ENCODE measurements at regions not wholly inside any gene's neighbourhood (a gene's known extent, or its start where the extent isn't known, plus 50 kb on each side); places are given as distances from the start of the nearest gene placed in this dataset.

- no peak overlapping the region for H4K91ac ChIP-seq (ENCODE audit: low read depth, low read length)
- no peak overlapping the region for H3K14ac ChIP-seq (ENCODE audit: low read length)
- no peak overlapping the region for H3K27ac ChIP-seq (ENCODE audit: low read depth, low read length)
- no peak overlapping the region for H3K23ac ChIP-seq (ENCODE audit: low read length)
- no peak overlapping the region for H3K4me3 ChIP-seq (ENCODE audit: low read depth, low read length)
- H2BK5ac ChIP-seq (ENCODE audit: low read depth, low read length, poor library complexity), result no peak overlapping the region
- H2AK5ac ChIP-seq (ENCODE audit: low read length), result no peak overlapping the region
- no peaks in the 10 kb centered on the region for H3K36me3 ChIP-seq (ENCODE audit: control insufficient read depth in 1 of 2, insufficient read depth in 2 of 2, low read length in 2 of 2)
- no peak overlapping the region for H2AFZ ChIP-seq (ENCODE audit: insufficient read depth, low read length, poor library complexity)
- no peaks in the 10 kb centered on the region for H3K27me3 ChIP-seq (ENCODE audit: insufficient read depth, low read length)
- no peaks in the 10 kb centered on the region for H3K4me1 ChIP-seq (ENCODE audit: control insufficient read depth in 1 of 2, insufficient read depth in 2 of 2, low read length in 2 of 2)
- no peak overlapping the region for H3K4me2 ChIP-seq (ENCODE audit: low read length)
- H2BK12ac ChIP-seq (ENCODE audit: low read length), result no peak overlapping the region
- WGBS (ENCODE audit: extremely low coverage, insufficient coverage, insufficient read length), result no CpG with 5 or more reads among the region's 2 CpGs
- H2BK120ac ChIP-seq (ENCODE audit: insufficient read depth, low read length, poor library complexity), result no peak overlapping the region
- H4K8ac ChIP-seq (ENCODE audit: low read depth, low read length), result no peak overlapping the region
- H3K79me2 ChIP-seq (ENCODE audit: control insufficient read depth, insufficient read depth, low read length, poor library complexity), result no peaks in the 10 kb centered on the region
- DNase-seq, result no peak
- no peaks in the 10 kb centered on the region for H3K79me1 ChIP-seq (ENCODE audit: low read length)
- no peak overlapping the region for H4K12ac ChIP-seq (ENCODE audit: low read depth, low read length)
- H3K18ac ChIP-seq (ENCODE audit: low read length), result no peak overlapping the region
- H3K4ac ChIP-seq (ENCODE audit: low read depth, low read length), result no peak overlapping the region
- H3K9me3 ChIP-seq (ENCODE audit: insufficient read depth, low read depth, low read length), result no peaks in the 10 kb centered on the region
- H3K9ac ChIP-seq (ENCODE audit: low read length), result no peak overlapping the region
Observed at GRCh38 chr11:112744041-112744440, 217.2 kb upstream of the NCAM1 start.

GRCh38 chr11:112745973-112746372 is 215.2 kb upstream of the NCAM1 start:
- H3K9me3 ChIP-seq (ENCODE audit: insufficient read depth, low read depth, low read length), result no peaks in the 10 kb centered on the region
- H3K4me3 ChIP-seq (ENCODE audit: low read depth, low read length), result no peak overlapping the region
- H3K4ac ChIP-seq (ENCODE audit: low read depth, low read length), result no peak overlapping the region
- no peak overlapping the region for H3K14ac ChIP-seq (ENCODE audit: low read length)
- no peak overlapping the region for H2BK5ac ChIP-seq (ENCODE audit: low read depth, low read length, poor library complexity)
- H3K79me1 ChIP-seq (ENCODE audit: low read length), result no peaks in the 10 kb centered on the region
- H3K36me3 ChIP-seq (ENCODE audit: control insufficient read depth in 1 of 2, insufficient read depth in 2 of 2, low read length in 2 of 2), result no peaks in the 10 kb centered on the region
- H3K27ac ChIP-seq (ENCODE audit: low read depth, low read length), result no peak overlapping the region
- WGBS (ENCODE audit: extremely low coverage, insufficient coverage, insufficient read length), result 100% methylated on average over 1 of the region's 6 CpGs
- no peak overlapping the region for H4K12ac ChIP-seq (ENCODE audit: low read depth, low read length)
- no peak overlapping the region for H4K8ac ChIP-seq (ENCODE audit: low read depth, low read length)
- no peaks in the 10 kb centered on the region for H3K27me3 ChIP-seq (ENCODE audit: insufficient read depth, low read length)
- H2AK5ac ChIP-seq (ENCODE audit: low read length), result no peak overlapping the region
- H2BK12ac ChIP-seq (ENCODE audit: low read length), result no peak overlapping the region
- DNase-seq, result no peak
- H3K9ac ChIP-seq (ENCODE audit: low read length), result no peak overlapping the region
- no peak overlapping the region for H4K91ac ChIP-seq (ENCODE audit: low read depth, low read length)
- H3K79me2 ChIP-seq (ENCODE audit: control insufficient read depth, insufficient read depth, low read length, poor library complexity), result no peaks in the 10 kb centered on the region
- H2BK120ac ChIP-seq (ENCODE audit: insufficient read depth, low read length, poor library complexity), result no peak overlapping the region
- no peak overlapping the region for H3K4me2 ChIP-seq (ENCODE audit: low read length)
- no peak overlapping the region for H2AFZ ChIP-seq (ENCODE audit: insufficient read depth, low read length, poor library complexity)
- H3K18ac ChIP-seq (ENCODE audit: low read length), result no peak overlapping the region
- H3K4me1 ChIP-seq (ENCODE audit: control insufficient read depth in 1 of 2, insufficient read depth in 2 of 2, low read length in 2 of 2), result no peaks in the 10 kb centered on the region
- H3K23ac ChIP-seq (ENCODE audit: low read length), result no peak overlapping the region

GRCh38 chr11:112748252-112748651 is 213.0 kb upstream of the NCAM1 start:
- Histone ChIP-seq H2BK12ac (ENCODE audit: low read length) (no peak overlapping the region), H3K9me3 (ENCODE audit: insufficient read depth, low read depth, low read length) (no peaks in the 10 kb centered on the region), H3K23ac (ENCODE audit: low read length) (no peak overlapping the region), H3K27me3 (ENCODE audit: insufficient read depth, low read length) (no peaks in the 10 kb centered on the region), H3K4ac (ENCODE audit: low read depth, low read length) (no peak overlapping the region), H3K27ac (ENCODE audit: low read depth, low read length) (no peak overlapping the region), H3K9ac (ENCODE audit: low read length) (no peak overlapping the region), H4K8ac (ENCODE audit: low read depth, low read length) (no peak overlapping the region), H3K4me1 (ENCODE audit: control insufficient read depth in 1 of 2, insufficient read depth in 2 of 2, low read length in 2 of 2) (no peaks in the 10 kb centered on the region), H3K14ac (ENCODE audit: low read length) (no peak overlapping the region), H3K36me3 (ENCODE audit: control insufficient read depth in 1 of 2, insufficient read depth in 2 of 2, low read length in 2 of 2) (no peaks in the 10 kb centered on the region), H3K18ac (ENCODE audit: low read length) (no peak overlapping the region), H2AFZ (ENCODE audit: insufficient read depth, low read length, poor library complexity) (no peak overlapping the region), H2AK5ac (ENCODE audit: low read length) (no peak overlapping the region), H2BK120ac (ENCODE audit: insufficient read depth, low read length, poor library complexity) (no peak overlapping the region), H3K79me1 (ENCODE audit: low read length) (no peaks in the 10 kb centered on the region), H2BK5ac (ENCODE audit: low read depth, low read length, poor library complexity) (no peak overlapping the region), H3K4me2 (ENCODE audit: low read length) (no peak overlapping the region), H4K12ac (ENCODE audit: low read depth, low read length) (no peak overlapping the region), H4K91ac (ENCODE audit: low read depth, low read length) (no peak overlapping the region), H3K4me3 (ENCODE audit: low read depth, low read length) (no peak overlapping the region), H3K79me2 (ENCODE audit: control insufficient read depth, insufficient read depth, low read length, poor library complexity) (no peaks in the 10 kb centered on the region)
- no CpG with 5 or more reads among the region's 5 CpGs for WGBS (ENCODE audit: extremely low coverage, insufficient coverage, insufficient read length)
- DNase-seq, result no peak

- Histone ChIP-seq H3K23ac (ENCODE audit: low read length) (no peak overlapping the region), H3K4ac (ENCODE audit: low read depth, low read length) (no peak overlapping the region), H3K27ac (ENCODE audit: low read depth, low read length) (no peak overlapping the region), H4K8ac (ENCODE audit: low read depth, low read length) (no peak overlapping the region), H3K4me1 (ENCODE audit: control insufficient read depth in 1 of 2, insufficient read depth in 2 of 2, low read length in 2 of 2) (no peaks in the 10 kb centered on the region), H3K36me3 (ENCODE audit: control insufficient read depth in 1 of 2, insufficient read depth in 2 of 2, low read length in 2 of 2) (no peaks in the 10 kb centered on the region), H4K12ac (ENCODE audit: low read depth, low read length) (no peak overlapping the region), H3K4me2 (ENCODE audit: low read length) (no peak overlapping the region), H3K9ac (ENCODE audit: low read length) (no peak overlapping the region), H2BK120ac (ENCODE audit: insufficient read depth, low read length, poor library complexity) (no peak overlapping the region), H3K79me2 (ENCODE audit: control insufficient read depth, insufficient read depth, low read length, poor library complexity) (no peaks in the 10 kb centered on the region), H3K27me3 (ENCODE audit: insufficient read depth, low read length) (no peaks in the 10 kb centered on the region), H3K9me3 (ENCODE audit: insufficient read depth, low read depth, low read length) (no peaks in the 10 kb centered on the region), H2AK5ac (ENCODE audit: low read length) (no peak overlapping the region), H2AFZ (ENCODE audit: insufficient read depth, low read length, poor library complexity) (no peak overlapping the region), H3K18ac (ENCODE audit: low read length) (no peak overlapping the region), H2BK12ac (ENCODE audit: low read length) (no peak overlapping the region), H4K91ac (ENCODE audit: low read depth, low read length) (no peak overlapping the region), H3K14ac (ENCODE audit: low read length) (no peak overlapping the region), H3K79me1 (ENCODE audit: low read length) (no peaks in the 10 kb centered on the region), H3K4me3 (ENCODE audit: low read depth, low read length) (no peak overlapping the region), H2BK5ac (ENCODE audit: low read depth, low read length, poor library complexity) (no peak overlapping the region)
- no peak for DNase-seq
- WGBS (ENCODE audit: extremely low coverage, insufficient coverage, insufficient read length), result no CpG with 5 or more reads among the region's 10 CpGs
Observed at GRCh38 chr11:112748713-112749543, 212.3 kb upstream of the NCAM1 start.

All from trophoblast cell (in vitro differentiated cells and primary cell).